ENCODE measurements at regions not wholly inside any gene's neighbourhood (a gene's known extent, or its start where the extent isn't known, plus 50 kb on each side); places are given as distances from the start of the nearest gene placed in this dataset.

- Histone ChIP-seq H3K9ac (ENCODE audit: low read length) (no peak overlapping the region), H3K27ac (ENCODE audit: low read depth, low read length, poor library complexity, severe bottlenecking) (no peak overlapping the region), H3K4me2 (ENCODE audit: low read length) (no peak overlapping the region), H2AFZ (ENCODE audit: low read length) (no peak overlapping the region), H3K36me3 (ENCODE audit: insufficient read depth, low read length) (no peaks in the 10 kb centered on the region), H3F3A (ENCODE audit: insufficient read depth, low read length) (no peaks in the 10 kb centered on the region), H3K9me2 (ENCODE audit: low read depth, low read length) (no peaks in the 10 kb centered on the region), H3K4me3 (ENCODE audit: low read depth, low read length, poor library complexity, severe bottlenecking) (no peak overlapping the region), H3K79me2 (ENCODE audit: insufficient read depth, low read length) (no peaks in the 10 kb centered on the region), H3K9me3 (ENCODE audit: low read length) (no peaks in the 10 kb centered on the region), H3K27me3 (ENCODE audit: insufficient read depth, low read length) (no peaks in the 10 kb centered on the region), H4K20me1 (ENCODE audit: insufficient read depth, low read length) (no peaks in the 10 kb centered on the region), H3K4me1 (ENCODE audit: insufficient read depth, low read length, severe bottlenecking) (no peaks in the 10 kb centered on the region)
- TF ChIP-seq CTCF (IDR thresholded peaks at IDR 0.05; ENCODE audit: low read length), result no peak
- no peak for TF ChIP-seq EZH2 (IDR thresholded peaks at IDR 0.05; ENCODE audit: borderline replicate concordance, low read length)
Measured at GRCh38 chr4:33437406-33437805, 2717.2 kb downstream of the PCDH7 start.

GRCh38 chr4:33446953-33447352 is 2726.8 kb downstream of the PCDH7 start:
- Histone ChIP-seq H2AFZ (ENCODE audit: low read length) (no peak overlapping the region), H3K9ac (ENCODE audit: low read length) (no peak overlapping the region), H3K9me2 (ENCODE audit: low read depth, low read length) (no peaks in the 10 kb centered on the region), H3F3A (ENCODE audit: insufficient read depth, low read length) (no peaks in the 10 kb centered on the region), H3K27me3 (ENCODE audit: insufficient read depth, low read length) (no peaks in the 10 kb centered on the region), H3K9me3 (ENCODE audit: low read length) (no peaks in the 10 kb centered on the region), H4K20me1 (ENCODE audit: insufficient read depth, low read length) (no peaks in the 10 kb centered on the region), H3K4me1 (ENCODE audit: insufficient read depth, low read length, severe bottlenecking) (no peaks in the 10 kb centered on the region), H3K4me3 (ENCODE audit: low read depth, low read length, poor library complexity, severe bottlenecking) (no peak overlapping the region), H3K36me3 (ENCODE audit: insufficient read depth, low read length) (no peaks in the 10 kb centered on the region), H3K79me2 (ENCODE audit: insufficient read depth, low read length) (no peaks in the 10 kb centered on the region), H3K4me2 (ENCODE audit: low read length) (no peak overlapping the region), H3K27ac (ENCODE audit: low read depth, low read length, poor library complexity, severe bottlenecking) (no peak overlapping the region)
- TF ChIP-seq CTCF (IDR thresholded peaks at IDR 0.05; ENCODE audit: low read length), result no peak
- TF ChIP-seq EZH2 (IDR thresholded peaks at IDR 0.05; ENCODE audit: borderline replicate concordance, low read length), result no peak

GRCh38 chr4:33448948-33449347 is 2728.8 kb downstream of the PCDH7 start:
- Histone ChIP-seq H3K27ac (ENCODE audit: low read depth, low read length, poor library complexity, severe bottlenecking) (no peak overlapping the region), H3K4me1 (ENCODE audit: insufficient read depth, low read length, severe bottlenecking) (no peaks in the 10 kb centered on the region), H3K36me3 (ENCODE audit: insufficient read depth, low read length) (no peaks in the 10 kb centered on the region), H3K9ac (ENCODE audit: low read length) (no peak overlapping the region), H3K4me2 (ENCODE audit: low read length) (no peak overlapping the region), H3K9me3 (ENCODE audit: low read length) (no peaks in the 10 kb centered on the region), H3K9me2 (ENCODE audit: low read depth, low read length) (no peaks in the 10 kb centered on the region), H3K4me3 (ENCODE audit: low read depth, low read length, poor library complexity, severe bottlenecking) (no peak overlapping the region), H3K79me2 (ENCODE audit: insufficient read depth, low read length) (no peaks in the 10 kb centered on the region), H3K27me3 (ENCODE audit: insufficient read depth, low read length) (no peaks in the 10 kb centered on the region), H2AFZ (ENCODE audit: low read length) (no peak overlapping the region), H4K20me1 (ENCODE audit: insufficient read depth, low read length) (no peaks in the 10 kb centered on the region), H3F3A (ENCODE audit: insufficient read depth, low read length) (no peaks in the 10 kb centered on the region)
- no peak for TF ChIP-seq EZH2 (IDR thresholded peaks at IDR 0.05; ENCODE audit: borderline replicate concordance, low read length)
- TF ChIP-seq CTCF (IDR thresholded peaks at IDR 0.05; ENCODE audit: low read length), result no peak

All from OCI-LY1 (cell line).